Kidney epithelial cell (primary cell): ENCODE measurements at regions not wholly inside any gene's neighbourhood (a gene's known extent, or its start where the extent isn't known, plus 50 kb on each side); places are given as distances from the start of the nearest gene placed in this dataset.

Experiments used
- DNase-seq: peaks from one replicate; pipeline ENCODE4 v3.0.0-alpha.2; 2010; ENCODE audit warnings: low read depth
- H3K27me3 ChIP-seq: 2 replicates; pipeline ENCODE4 v1.6.0; 2011; ENCODE audit warnings: low read length; ENCODE audit not compliant: control insufficient read depth, insufficient read depth
- H3K36me3 ChIP-seq: 2 replicates; pipeline ENCODE4 v1.5.1; 2011; ENCODE audit warnings: low read length; ENCODE audit not compliant: control insufficient read depth, insufficient read depth
- H3K4me3 ChIP-seq: 2 replicates; pipeline ENCODE4 v1.5.1; 2011; ENCODE audit warnings: low read depth, mild to moderate bottlenecking, control low read depth, low read length
- TF ChIP-seq, protein P1 (sequence below): IDR thresholded peaks from 2 replicates; pipeline ENCODE4 v1.5.1; 2011; ENCODE audit warnings: mild to moderate bottlenecking, moderate library complexity, low read length, control low read depth, inconsistent platforms; ENCODE audit not compliant: insufficient read depth, poor library complexity, severe bottlenecking

DNA sequence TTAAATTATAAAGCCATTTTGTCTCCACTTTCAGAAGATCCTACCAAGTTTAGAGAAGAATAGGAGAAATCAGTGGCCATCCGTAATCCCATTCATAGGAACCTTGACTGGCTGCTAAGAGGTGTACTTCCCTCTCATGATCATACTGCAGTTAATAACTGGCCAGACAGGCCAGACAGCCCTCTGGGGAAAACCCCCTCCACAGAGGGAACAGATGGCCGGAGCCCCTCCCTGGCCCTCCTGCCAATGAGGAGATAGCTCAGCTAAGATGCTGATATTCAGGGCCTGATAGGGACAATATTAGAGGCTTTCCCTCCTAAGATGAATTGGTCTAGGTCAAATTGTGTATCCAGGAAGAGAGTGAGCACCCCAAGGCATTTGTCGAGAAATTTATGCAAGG, 200.0 kb upstream of the MAOA start:
- DNase-seq = no peak
- TF ChIP-seq, protein P1, sequence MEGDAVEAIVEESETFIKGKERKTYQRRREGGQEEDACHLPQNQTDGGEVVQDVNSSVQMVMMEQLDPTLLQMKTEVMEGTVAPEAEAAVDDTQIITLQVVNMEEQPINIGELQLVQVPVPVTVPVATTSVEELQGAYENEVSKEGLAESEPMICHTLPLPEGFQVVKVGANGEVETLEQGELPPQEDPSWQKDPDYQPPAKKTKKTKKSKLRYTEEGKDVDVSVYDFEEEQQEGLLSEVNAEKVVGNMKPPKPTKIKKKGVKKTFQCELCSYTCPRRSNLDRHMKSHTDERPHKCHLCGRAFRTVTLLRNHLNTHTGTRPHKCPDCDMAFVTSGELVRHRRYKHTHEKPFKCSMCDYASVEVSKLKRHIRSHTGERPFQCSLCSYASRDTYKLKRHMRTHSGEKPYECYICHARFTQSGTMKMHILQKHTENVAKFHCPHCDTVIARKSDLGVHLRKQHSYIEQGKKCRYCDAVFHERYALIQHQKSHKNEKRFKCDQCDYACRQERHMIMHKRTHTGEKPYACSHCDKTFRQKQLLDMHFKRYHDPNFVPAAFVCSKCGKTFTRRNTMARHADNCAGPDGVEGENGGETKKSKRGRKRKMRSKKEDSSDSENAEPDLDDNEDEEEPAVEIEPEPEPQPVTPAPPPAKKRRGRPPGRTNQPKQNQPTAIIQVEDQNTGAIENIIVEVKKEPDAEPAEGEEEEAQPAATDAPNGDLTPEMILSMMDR = no peak
- no peaks in the 10 kb centered on the region for H3K36me3 ChIP-seq
- no peak overlapping the region for H3K4me3 ChIP-seq
- no peaks in the 10 kb centered on the region for H3K27me3 ChIP-seq

GRCh38 chrX:43456906-43457305, 199.2 kb upstream of the MAOA start:
- TF ChIP-seq, protein P1 = no peak
- no peak overlapping the region for H3K4me3 ChIP-seq
- H3K27me3 ChIP-seq = no peaks in the 10 kb centered on the region
- no peaks in the 10 kb centered on the region for H3K36me3 ChIP-seq
- DNase-seq = no peak

- TF ChIP-seq, protein P1 = no peak
- DNase-seq = no peak
- Histone ChIP-seq H3K27me3 (no peaks in the 10 kb centered on the region), H3K4me3 (no peak overlapping the region), H3K36me3 (no peaks in the 10 kb centered on the region)
These were observed 188.4 kb upstream of the MAOA start for GRCh38 chrX:43467608-43468234.

- Histone ChIP-seq H3K4me3 (no peak overlapping the region), H3K36me3 (no peaks in the 10 kb centered on the region), H3K27me3 (no peaks in the 10 kb centered on the region)
- TF ChIP-seq, protein P1 = no peak
- no peak for DNase-seq
These were observed 186.6 kb upstream of the MAOA start for GRCh38 chrX:43469391-43470054.

DNA sequence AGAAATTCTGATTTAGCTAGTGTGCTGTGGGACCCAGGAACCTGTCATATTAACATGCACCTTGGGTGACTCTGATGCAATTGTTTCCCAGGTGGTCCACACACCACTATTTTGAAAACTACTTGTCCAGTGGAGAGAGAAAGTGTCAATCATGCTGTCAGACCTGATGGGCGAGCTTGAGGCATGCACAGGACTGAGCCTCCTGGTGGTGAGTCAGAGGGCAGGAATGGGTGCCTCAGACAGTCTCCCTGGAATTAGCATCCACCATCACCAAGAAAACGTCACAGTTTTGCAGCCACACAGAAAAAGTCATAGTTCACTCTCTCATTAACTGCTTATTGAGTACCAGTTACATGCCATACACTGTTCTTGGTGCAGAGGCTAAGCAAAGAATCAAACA, 181.8 kb upstream of the MAOA start:
- TF ChIP-seq, protein P1 = no peak
- Histone ChIP-seq H3K27me3 (no peaks in the 10 kb centered on the region), H3K36me3 (no peaks in the 10 kb centered on the region), H3K4me3 (no peak overlapping the region)
- DNase-seq = no peak

GRCh38 chrX:43479070-43479469, 177.0 kb upstream of the MAOA start:
- DNase-seq = no peak
- Histone ChIP-seq H3K36me3 (no peaks in the 10 kb centered on the region), H3K27me3 (no peaks in the 10 kb centered on the region), H3K4me3 (no peak overlapping the region)
- TF ChIP-seq, protein P1 = no peak
